BE2C (cell line): ENCODE measurements at regions not wholly inside any gene's neighbourhood (a gene's known extent, or its start where the extent isn't known, plus 50 kb on each side); places are given as distances from the start of the nearest gene placed in this dataset.

Experiments
- DNase-seq: peaks from one replicate; pipeline ENCODE4 v3.0.0-alpha.2; 2020
- H3K27me3 ChIP-seq: fragments of 250-450 bp; sonication (Bioruptor Pico); 2 replicates; pipeline ENCODE4 v1.5.1; 2020; ENCODE audit warnings: mild to moderate bottlenecking
- H3K36me3 ChIP-seq: fragments of 250-450 bp; sonication (Bioruptor Pico); 2 replicates; pipeline ENCODE4 v1.5.1; 2020; ENCODE audit warnings: mild to moderate bottlenecking
- H3K4me1 ChIP-seq: fragments of 250-450 bp; sonication (Bioruptor Pico); 2 replicates; pipeline ENCODE4 v1.5.1; 2020
- H3K4me3 ChIP-seq: 2 replicates; pipeline ENCODE4 v1.5.1; 2011; ENCODE audit warnings: low read depth, low read length
- H3K9me3 ChIP-seq: fragments of 250-450 bp; sonication (Bioruptor Pico); 2 replicates; pipeline ENCODE4 v1.5.1; 2020
- TF ChIP-seq, protein P1 (sequence below): IDR thresholded peaks from 2 replicates; pipeline ENCODE4 v1.5.1; 2012; ENCODE audit warnings: mild to moderate bottlenecking, low read depth, low read length

DNA sequence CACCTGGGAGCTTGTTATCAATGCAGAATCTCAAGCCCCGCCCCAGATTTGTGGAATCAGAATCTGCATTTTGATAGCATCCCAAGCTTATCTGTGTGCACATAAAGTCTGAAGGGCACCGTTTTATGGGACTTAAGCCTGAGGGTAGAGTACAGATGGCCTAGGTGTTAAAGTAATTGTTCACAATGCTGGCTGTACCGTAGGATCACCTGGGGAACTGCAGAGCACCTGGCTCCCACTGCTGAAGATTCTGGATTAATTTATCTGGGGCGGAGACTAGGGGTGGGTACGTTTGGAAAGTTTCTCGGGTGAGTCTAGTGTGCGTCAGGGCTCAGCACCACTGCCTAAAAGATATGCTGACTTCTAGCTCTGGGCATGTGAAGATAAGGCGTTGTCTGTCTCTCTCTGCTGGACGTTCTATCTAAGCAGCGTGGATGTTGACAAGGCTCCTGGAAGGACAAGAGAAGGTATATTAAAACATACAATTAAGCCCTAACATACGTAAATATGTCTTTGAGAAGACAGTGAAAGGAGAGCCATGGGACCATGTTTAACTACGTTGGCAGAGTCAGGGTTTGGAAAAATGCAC lies 63.2 kb upstream of the RASGRP1 start:
- Histone ChIP-seq H3K27me3 (peaks cover 16% of the 10 kb centered on the region; the same call in 1 of the 2 replicates), H3K4me3 (no peak overlapping the region), H3K4me1 (no peaks in the 10 kb centered on the region), H3K9me3 (no peaks in the 10 kb centered on the region), H3K36me3 (no peaks in the 10 kb centered on the region)
- TF ChIP-seq, protein P1, sequence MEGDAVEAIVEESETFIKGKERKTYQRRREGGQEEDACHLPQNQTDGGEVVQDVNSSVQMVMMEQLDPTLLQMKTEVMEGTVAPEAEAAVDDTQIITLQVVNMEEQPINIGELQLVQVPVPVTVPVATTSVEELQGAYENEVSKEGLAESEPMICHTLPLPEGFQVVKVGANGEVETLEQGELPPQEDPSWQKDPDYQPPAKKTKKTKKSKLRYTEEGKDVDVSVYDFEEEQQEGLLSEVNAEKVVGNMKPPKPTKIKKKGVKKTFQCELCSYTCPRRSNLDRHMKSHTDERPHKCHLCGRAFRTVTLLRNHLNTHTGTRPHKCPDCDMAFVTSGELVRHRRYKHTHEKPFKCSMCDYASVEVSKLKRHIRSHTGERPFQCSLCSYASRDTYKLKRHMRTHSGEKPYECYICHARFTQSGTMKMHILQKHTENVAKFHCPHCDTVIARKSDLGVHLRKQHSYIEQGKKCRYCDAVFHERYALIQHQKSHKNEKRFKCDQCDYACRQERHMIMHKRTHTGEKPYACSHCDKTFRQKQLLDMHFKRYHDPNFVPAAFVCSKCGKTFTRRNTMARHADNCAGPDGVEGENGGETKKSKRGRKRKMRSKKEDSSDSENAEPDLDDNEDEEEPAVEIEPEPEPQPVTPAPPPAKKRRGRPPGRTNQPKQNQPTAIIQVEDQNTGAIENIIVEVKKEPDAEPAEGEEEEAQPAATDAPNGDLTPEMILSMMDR = no peak
- no peak for DNase-seq

DNA sequence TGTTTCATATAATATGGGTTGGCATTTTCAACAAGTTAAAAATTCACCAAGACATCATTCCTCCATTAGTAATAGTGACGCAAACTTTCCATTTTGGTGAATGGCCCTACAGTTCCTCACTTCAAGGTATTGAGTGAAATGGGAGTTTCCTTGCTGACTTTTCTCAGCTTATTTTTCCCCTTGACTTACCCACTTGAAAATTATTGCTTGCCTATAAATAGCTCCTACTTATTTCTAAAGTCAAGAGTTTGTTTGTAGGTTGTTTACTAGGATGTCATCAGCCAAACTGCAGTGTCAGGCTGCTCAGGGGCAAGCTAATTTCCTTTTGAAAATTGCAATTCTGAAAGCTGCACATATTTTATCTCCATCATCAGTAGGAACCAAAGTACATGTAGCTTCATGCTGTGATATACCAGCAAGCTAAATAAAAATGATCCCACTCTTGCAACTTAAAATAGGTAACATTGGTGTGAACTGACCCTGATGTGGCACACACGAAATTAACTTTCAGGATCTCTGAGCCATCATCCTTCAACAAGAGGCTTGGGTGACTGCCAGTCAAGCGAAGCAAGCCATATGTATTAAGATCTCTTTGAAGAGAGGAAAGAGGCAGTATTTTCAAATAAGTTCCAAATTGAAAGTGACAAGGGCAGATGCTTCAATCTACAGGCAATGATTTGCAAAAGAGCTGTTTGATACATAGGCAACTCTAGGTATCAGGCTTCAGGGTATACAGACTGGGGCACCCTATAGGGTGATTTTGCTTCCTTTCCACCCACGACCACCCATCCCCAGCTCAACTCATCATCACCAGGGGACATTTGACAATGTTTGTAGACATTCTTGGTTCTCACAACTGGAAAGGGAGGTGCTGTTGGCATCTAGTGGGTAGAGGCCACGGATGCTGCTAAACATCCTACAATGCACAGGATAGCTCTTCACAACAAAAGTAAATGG lies 66.8 kb upstream of the RASGRP1 start:
- TF ChIP-seq, protein P1 = no peak
- H3K4me3 ChIP-seq = no peak overlapping the region
- H3K4me1 ChIP-seq = no peaks in the 10 kb centered on the region
- H3K36me3 ChIP-seq = no peaks in the 10 kb centered on the region
- H3K9me3 ChIP-seq = no peaks in the 10 kb centered on the region
- DNase-seq = no peak
- peaks cover 16% of the 10 kb centered on the region; the same call in 1 of the 2 replicates for H3K27me3 ChIP-seq

DNA sequence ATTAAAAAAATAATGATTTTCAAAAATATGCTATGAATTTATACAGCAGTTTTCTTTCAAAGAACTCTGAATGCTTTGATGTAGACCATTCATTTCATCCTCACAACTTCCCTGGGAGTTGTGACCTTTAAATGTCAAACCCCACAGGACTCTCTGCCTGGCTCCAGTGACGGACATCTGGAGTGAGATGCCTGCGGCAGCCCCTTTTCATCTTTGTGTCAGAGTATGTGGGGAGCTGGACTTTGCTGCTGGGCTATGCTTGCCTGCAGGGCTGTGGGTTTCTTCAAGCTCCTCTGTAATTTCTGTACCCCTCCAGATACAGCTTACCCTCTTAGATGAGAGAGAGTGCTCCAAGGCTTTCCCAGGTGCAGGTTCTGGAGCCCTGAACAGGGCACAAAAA lies 70.6 kb upstream of the RASGRP1 start:
- no peak overlapping the region for H3K4me3 ChIP-seq
- no peak for DNase-seq
- TF ChIP-seq, protein P1 = no peak
- no peaks in the 10 kb centered on the region for H3K4me1 ChIP-seq
- no peaks in the 10 kb centered on the region for H3K9me3 ChIP-seq
- H3K27me3 ChIP-seq = no peaks in the 10 kb centered on the region
- H3K36me3 ChIP-seq = no peaks in the 10 kb centered on the region

DNA sequence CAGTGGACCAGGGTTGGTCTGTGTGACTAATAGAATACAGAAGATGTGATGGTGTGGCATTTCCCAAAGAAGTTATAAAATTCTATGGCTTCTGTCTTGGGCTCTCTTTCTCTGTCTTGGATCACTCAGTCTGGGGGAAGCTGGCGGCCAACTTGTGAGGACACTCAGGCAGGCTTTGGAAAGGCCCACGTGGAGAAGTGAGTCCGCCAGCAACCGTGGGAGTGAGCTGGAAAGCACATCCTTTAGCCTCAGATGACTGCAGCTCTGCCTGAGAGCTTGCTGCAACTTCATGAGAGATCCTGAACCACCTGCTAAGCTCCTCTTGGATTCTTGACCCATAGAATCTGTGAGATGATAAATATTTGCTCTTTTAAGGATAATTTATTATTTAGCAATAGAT lies 72.0 kb upstream of the RASGRP1 start:
- no peaks in the 10 kb centered on the region for H3K9me3 ChIP-seq
- DNase-seq = no peak
- TF ChIP-seq, protein P1 = no peak
- no peak overlapping the region for H3K4me3 ChIP-seq
- H3K4me1 ChIP-seq = no peaks in the 10 kb centered on the region
- no peaks in the 10 kb centered on the region for H3K36me3 ChIP-seq
- no peaks in the 10 kb centered on the region; the same call in 1 of the 2 replicates for H3K27me3 ChIP-seq

DNA sequence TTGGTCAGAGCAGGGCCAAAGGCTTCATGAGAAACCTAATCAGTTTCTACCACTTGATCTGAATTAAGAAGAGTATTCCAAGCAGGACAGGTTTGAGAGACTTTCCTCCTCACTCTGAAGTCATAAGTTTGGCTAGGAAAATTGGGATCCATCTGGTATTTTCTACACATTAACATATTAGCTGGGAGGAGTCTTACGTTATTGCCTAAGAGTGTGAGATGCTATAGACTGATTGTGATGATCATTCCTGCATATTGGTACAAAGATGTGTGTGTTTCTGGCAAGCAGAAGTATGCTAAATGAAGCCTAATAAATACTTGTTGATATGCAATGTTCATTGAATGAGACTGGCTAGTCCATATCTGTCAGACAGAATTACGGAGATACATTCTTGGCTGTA lies 73.5 kb upstream of the RASGRP1 start:
- no peak overlapping the region for H3K4me3 ChIP-seq
- DNase-seq = no peak
- no peaks in the 10 kb centered on the region for H3K4me1 ChIP-seq
- H3K36me3 ChIP-seq = no peaks in the 10 kb centered on the region
- TF ChIP-seq, protein P1 = no peak
- H3K9me3 ChIP-seq = no peaks in the 10 kb centered on the region
- no peaks in the 10 kb centered on the region; the same call in 1 of the 2 replicates for H3K27me3 ChIP-seq

DNA sequence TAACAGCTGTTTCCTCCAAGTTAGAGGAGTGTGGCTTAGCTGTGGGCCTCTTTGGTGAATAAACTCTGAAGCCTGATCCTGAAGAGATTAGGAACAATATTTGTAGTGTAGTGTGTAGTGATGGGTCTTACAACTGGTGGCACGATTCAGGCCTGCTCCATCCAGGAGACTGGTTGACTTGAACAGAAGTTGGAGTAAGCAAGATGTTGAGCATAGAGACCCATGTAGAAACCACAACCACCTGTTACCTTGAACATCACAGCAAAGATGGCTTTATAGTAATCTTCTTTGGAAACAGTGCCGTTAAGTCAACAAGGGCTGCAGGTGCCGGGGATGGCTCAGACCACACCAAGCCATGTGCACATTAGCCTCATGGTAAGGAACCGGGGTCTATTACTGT lies 74.2 kb upstream of the RASGRP1 start:
- H3K36me3 ChIP-seq = no peaks in the 10 kb centered on the region
- no peak for DNase-seq
- no peaks in the 10 kb centered on the region for H3K9me3 ChIP-seq
- TF ChIP-seq, protein P1 = no peak
- H3K4me1 ChIP-seq = no peaks in the 10 kb centered on the region
- no peak overlapping the region for H3K4me3 ChIP-seq
- no peaks in the 10 kb centered on the region; the same call in 1 of the 2 replicates for H3K27me3 ChIP-seq
